OCI-LY3 (cell line): ENCODE measurements at regions not wholly inside any gene's neighbourhood (a gene's known extent, or its start where the extent isn't known, plus 50 kb on each side); places are given as distances from the start of the nearest gene placed in this dataset.

ENCODE experiments used
- CTCF ChIP-seq: fragments of 200-600, 300-600 bp; sonication (generic); IDR thresholded peaks from 2 replicates; pipeline ENCODE4 v1.5.1; 2014; ENCODE audit warnings: antibody characterized with exemption, low read length, low read depth
- EZH2phosphoT487 ChIP-seq: fragments of 200-600 bp; shearing (Covaris generic); IDR thresholded peaks from 2 replicates; pipeline ENCODE4 v1.6.1; 2018; ENCODE audit warnings: antibody characterized with exemption, mixed run types, low read depth

GRCh38 chr3:166764698-166765318 lies 615.3 kb downstream of the ZBBX start:
- TF ChIP-seq CTCF (no peak), EZH2phosphoT487 (no peak)
